ENCODE measurements at regions not wholly inside any gene's neighbourhood (a gene's known extent, or its start where the extent isn't known, plus 50 kb on each side); places are given as distances from the start of the nearest gene placed in this dataset.

GRCh38 chr3:5270666-5271371, 83.3 kb downstream of the EDEM1 start:
- TF ChIP-seq CTCF (IDR thresholded peaks at IDR 0.05; ENCODE audit: low read length), result no peak
- TF ChIP-seq EZH2 (optimal IDR thresholded peaks at IDR 0.05; ENCODE audit: low read depth, low read length), result no peak
